GM21381 (cell line): ENCODE measurements at regions not wholly inside any gene's neighbourhood (a gene's known extent, or its start where the extent isn't known, plus 50 kb on each side); places are given as distances from the start of the nearest gene placed in this dataset.
"Not testable (repeated sequence)": the region's sequence is repeated elsewhere in the genome, so short reads cannot be mapped to it uniquely, and the experiment has no call there.

Experiments
- ATAC-seq: cut with Tn5 transposase; IDR thresholded peaks from one replicate; pipeline ENCODE4 v1.9.1; 2021; ENCODE audit warnings: mild to moderate bottlenecking, moderate library complexity; ENCODE audit not compliant: unreplicated experiment

DNA sequence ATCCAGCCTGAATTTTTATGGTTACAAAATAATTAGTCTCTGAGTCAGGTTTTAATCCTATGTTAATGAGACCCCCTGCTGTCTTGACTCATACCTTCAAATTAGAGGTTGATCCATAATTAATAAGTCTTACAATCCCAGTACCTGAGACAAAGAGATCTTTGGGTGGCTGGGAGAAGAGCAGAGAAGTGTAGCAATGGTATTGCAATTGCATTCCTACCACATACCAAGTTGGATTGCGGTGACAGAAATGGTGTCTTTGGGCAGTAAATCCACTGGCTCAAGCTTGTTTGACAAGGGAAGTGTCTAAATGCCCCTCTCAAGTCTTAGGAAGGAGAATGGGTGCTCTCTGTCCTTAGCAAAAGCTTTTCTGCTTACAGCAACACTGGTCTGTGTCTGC, 150.4 kb downstream of the BTBD3 start:
- ATAC-seq: no peak

DNA sequence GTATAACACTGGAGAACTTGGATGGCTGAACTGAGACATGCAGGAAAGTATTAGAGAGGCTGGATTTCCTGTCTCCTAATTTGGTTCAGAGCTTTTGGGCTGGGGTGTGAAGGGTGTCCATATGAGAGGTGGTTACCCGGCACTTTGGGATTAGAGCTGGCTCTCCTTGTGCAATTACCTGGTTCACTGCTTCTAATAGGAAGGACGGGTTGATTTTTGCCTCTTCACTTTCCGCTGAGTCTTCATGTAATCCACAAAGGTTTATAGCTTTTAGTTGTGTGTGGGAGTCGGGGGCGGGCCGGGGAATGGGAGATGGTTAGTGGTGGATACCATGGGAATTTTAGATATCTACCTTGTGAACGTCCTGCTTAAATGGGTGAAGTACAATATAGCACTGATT, 151.5 kb downstream of the BTBD3 start:
- no peak for ATAC-seq

DNA sequence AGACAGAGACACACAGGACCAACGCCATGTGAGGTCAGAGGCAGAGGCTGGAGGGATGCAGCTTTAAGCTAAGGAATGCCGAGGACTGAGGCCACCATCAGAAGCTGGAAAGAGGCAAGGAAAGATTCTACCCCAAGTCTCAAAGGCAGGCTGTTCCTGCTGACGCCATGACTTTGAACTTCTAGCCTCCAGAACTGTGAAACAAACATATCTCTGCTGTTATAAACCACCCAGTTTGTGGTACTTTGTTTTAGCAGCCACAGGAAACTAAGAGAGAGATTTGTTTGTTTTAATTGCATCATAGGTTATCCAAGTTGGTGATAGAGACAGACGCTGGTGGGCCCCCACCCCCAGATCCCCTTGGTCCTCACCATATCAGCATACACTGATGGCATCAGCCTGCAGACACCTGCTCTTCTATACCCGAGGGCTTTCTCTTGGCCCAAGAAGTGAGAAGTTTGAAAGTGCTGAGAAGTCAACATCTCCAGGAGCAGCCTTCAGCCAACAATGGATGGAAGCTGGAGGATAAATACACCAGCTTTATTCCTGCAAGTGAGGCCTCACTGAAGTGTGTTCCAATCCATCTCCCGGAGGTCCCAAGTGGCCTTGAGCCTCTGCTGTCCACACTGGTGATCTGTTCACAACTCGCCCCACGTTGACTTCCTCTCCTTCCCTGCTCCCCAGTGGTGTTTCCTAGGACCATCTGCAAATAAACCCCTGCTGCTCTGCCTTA, 154.7 kb downstream of the BTBD3 start:
- no peak for ATAC-seq

DNA sequence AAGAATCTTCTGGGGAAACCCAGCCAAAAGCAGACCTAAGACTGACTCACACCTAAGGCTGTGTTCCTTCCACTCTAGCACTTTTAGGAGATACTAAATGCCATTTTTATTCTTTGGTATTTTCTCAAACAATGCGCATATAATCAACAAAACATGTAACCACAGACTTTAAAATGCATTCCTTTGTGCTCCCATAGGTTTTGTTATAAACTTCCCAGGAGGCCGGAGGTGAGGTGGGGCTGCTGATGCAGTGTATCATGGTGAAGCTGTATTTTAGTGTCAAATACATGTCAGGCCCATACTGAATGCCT, 155.2 kb downstream of the BTBD3 start:
- ATAC-seq: no peak

DNA sequence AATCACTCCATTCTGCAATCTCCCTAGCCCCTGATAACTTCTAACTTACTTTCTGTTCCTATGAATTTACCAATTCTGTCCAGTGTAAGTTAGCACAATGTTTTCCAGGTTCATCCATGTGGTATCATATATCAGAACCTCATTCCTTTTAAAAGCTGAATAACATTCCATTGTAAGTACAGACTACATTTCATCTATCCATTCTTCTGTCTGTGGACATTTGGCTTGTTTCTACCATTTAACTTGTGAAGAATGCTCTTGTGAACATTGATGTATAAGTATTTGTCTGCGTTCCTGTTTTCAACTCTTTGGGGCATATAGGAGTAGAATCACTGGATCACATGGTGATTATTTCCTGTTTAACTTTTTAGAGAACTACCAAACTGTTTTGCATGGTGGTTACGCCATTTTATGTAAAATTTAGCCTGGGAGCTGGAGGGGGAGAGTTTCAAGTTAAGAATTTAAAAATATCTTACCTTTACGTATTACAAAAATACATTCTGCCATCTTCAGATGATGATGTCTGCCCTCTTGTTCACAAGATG, 156.5 kb downstream of the BTBD3 start:
- ATAC-seq: no peak

DNA sequence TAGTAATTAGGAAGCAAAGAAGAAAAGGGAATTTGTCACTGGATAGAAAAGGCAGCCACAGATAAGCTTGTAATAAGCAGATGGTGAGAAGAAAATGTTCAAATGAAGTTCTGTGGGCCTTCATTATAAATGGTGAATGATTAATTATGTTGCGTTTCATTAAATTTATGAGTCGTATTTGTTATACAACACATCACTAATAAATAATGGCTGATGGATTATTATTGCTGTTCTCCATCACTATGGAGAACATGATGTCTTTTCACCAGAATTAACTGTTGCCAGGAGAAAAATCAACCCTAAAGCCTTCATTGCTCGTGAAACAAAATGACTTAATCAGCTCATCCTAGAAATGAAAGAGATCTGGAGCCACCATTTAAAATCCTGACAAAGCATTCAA, 158.5 kb downstream of the BTBD3 start:
- no peak for ATAC-seq

DNA sequence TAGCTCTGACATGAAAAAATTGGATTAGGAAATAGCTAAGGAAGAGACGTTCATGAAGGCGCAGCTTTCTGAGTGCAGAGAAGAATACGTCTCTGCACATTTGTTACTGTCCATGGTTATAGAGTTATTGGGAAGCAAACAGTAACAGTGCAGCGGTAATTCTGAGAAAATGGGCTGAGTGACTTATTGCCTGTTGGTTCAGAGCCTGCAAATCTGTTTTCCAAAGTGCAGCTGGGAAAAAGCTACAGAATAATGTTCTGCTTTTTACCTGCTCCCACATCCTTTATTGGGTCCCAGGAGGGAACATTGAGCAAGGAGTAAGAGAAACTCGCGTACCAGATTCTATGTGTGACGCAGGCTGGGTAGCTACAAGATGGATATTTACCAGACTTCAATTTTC, 160.2 kb downstream of the BTBD3 start:
- no peak for ATAC-seq

DNA sequence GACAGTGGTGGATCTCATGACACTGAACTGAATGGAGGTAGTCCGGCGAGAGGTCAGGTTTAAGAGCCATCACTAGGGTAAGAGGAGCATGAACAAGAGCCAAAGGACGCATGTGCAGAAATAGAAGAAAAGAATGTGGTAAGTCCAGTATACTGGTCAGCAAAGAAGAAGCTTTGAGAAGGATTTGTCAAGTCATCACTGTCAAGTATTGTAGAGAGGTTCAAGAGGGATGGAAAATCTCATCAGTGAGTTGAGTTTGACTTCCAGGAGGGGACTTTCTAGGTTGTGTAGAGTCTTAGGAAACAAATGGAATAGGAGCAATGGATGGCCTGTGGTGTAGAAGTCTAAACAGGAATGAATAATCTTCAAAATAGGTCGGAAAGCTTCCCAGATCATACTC, 161.8 kb downstream of the BTBD3 start:
- ATAC-seq: no peak

DNA sequence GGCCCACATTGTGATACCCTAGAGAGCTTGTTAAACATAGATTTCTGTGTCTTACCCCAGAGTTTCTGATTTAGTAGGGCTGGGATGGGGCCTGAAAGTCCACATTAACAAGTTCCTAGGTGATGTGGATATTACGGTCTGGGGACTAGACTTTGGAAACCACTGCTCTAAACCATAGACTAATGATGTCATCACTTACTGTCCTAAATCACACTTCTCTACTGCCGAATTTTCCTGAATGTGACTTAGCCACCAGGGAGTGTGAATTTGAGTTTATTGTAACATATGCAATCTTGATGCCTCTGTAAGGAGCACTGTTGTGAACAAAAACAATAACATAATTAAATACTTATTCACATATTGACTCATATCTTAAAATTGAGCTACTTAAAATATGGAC, 165.6 kb downstream of the BTBD3 start:
- ATAC-seq: no peak

DNA sequence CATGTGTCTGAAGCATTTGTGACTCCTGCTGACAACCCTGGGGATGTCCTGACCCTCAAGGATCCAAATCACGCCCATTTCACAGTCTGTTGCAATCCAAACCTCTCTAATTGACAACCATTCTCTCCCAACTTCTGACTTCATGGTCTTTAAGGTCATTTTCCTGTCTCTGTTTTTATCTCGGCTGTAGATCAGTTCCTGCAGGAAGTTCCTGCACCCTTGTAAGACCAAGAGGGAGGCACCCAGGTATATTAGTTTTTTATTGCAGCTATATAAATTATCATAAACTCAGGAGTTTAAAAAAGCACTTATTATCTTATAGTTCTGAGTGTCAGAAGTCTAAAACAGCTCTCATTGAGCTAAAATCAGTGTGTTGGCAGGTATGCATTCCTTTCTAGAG, 166.8 kb downstream of the BTBD3 start:
- no peak for ATAC-seq

DNA sequence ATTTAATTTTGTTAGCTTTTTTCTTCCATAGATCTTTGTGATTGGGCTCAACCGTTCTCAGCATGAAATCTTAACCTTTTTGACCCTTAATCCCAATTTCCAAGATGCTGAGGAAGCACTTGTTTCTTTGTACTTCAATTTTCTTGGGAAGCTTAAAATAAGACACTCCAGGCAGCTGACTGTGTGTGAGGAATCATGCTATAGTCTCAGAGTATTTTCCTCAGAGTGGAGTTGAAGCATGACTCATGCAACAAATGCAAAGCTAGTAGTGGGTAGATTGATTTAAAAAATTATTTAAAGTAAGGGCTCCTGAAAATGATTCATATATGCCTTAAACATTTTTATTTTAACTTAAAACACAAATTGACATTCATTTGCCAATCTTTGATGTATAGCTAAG, 168.7 kb downstream of the BTBD3 start:
- no peak for ATAC-seq

DNA sequence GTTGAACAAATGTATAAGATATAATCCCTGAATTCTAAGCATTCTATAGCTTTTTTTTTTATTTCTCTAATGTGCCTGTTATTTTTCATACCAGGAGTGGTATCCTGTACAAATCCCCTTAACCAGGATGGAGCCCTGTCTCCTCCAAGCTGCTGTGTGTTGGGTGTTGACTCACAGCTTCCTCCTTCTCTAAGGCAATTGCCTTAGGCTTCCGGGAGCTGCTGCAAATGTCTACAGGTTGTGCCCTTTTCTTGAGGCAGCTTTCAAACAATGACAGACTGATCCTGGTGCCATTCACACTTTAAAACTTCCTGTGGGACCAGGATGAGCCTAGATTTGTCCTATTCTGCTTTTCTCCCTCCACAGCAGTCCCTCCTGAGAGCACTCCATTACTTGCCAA, 173.2 kb downstream of the BTBD3 start:
- no peak for ATAC-seq

DNA sequence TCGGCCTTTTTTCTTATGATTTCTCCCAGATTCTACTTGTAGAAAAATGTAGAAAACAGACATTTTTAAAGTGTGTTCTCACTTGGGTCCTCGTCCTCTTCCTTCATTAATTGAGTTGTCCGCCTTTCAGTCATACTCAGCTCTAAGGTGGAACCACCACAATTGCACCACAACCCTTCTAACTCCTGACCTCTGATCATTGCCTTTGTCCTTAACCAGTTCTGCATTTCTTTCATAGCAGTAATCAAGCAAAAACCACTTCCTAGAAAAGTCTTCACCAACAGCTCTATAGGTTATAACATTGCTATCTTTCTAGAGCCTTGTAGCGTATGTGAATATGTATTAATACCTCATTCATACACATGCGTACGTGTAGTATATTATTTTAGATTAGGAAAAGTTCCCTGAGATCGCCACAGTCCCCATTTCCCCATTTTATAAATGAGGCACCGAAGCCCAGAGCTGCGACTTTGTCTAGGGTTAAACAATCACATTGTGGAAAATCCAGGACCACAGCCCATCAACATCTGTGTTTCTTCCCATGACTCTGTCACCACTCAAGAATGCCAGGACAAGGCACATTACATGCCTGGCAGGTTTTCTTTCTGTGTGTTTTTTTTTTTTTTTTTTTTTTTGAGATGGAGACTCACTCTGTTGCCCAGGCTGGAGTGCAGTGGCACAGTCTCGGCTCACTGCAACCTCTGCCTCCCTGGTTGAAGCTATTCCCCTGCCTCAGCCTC, 175.5 kb downstream of the BTBD3 start:
- no peak for ATAC-seq

DNA sequence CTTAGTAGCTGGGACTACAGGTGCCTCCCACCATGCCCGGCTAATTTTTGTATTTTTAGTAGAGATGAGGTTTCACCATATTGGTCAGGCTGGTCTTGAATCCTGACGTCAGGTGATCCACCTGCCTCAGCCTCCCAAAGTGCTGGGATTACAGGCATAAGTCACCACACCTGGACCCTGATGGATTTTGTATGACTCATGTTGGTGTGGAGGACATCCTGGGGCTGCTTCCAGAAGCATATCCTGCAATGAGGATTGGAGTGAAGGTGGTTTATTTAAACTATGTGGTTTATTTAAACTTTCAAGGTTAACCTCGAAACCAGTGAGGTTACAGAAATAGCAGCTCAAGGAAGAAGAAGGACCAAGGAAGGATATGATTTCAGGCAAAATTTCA, 176.1 kb downstream of the BTBD3 start:
- not testable (repeated sequence) for ATAC-seq

DNA sequence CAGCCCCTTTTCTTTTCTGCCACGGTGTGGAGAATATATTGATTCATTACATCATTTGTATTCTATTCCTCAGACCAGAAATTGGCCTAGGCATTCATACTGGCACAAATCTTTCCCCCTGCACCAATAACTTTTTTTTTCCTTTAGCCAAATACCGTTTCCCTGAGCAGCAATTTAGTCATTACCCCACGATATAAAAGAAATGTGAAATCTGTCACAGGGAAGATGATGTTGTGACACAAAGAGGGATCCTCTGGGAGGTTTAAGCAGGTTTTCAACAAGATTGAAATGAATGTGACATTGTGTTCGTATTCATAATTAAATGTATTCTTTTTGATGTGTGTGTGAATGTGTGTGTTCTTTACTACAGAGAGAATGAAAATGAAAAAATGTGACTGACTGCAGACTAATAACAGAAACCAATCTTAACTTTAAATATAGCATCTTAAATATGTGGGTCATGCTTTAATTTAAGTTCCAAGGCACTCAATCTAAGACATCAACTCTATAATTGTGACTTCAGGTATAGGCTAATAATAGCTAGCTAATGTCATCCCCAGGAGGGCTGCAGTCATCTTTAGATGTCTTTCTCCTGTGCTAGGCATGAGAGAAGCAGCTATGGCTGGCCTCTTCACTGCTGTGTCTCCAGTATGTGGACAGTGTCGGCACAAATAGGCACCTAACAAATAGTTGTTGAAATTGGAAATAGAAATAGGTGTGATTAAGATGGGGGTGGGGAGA, 177.7 kb downstream of the BTBD3 start:
- no peak for ATAC-seq

DNA sequence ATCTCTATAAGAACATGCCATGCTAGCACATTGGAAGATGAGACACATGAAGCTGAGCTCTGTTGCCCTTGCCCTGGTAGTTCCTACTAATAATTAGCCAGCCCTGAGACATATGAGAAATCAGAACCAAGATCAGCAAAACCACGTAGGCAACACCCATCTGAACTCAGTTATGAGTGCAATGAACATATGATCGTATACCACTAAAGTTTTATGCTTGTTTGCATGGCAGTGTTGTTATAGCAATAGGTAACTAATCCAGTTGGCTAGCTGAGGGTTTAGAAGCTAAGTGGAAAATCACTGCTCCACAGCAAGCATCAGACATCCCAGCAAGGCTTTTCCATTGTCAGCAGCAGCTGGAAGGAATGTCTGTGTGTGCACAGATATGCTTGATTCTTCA, 180.7 kb downstream of the BTBD3 start:
- ATAC-seq: no peak

DNA sequence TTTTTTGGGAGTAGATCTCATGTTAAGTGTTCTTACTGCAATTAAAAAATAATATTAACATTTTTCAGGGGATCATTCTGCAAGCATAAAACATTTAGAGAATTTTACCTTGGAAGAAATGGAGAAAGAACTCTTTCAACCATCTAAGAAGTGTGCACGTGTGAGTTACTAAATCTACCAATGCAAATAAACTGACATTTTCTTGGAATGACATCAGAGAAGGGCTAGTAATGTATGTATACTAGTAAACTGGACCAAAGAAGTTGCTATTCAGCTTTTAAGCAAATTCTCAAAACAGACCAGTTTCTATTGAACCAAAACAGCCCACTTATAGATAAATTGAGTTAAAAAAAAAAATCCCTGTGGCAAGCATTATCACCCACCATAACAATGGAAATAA, 191.2 kb downstream of the BTBD3 start:
- ATAC-seq: no peak

DNA sequence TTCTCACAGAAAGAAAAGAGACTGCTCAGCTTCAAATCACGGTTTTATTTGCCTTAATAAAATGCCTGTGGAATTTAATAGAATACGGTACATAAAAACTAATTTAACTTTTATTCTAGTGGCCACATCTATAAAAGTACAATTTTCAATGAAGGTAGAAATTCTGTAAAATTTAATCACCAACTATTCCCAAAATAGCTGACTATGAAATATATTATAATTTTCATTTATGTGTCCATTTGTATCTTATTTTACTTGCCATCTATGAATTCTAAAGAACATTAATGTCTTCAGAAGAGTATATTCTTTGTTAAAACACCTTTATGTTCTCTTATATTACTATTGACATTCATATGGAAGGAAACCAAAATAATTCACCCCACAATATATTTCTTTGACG, 192.6 kb downstream of the BTBD3 start:
- ATAC-seq: no peak

DNA sequence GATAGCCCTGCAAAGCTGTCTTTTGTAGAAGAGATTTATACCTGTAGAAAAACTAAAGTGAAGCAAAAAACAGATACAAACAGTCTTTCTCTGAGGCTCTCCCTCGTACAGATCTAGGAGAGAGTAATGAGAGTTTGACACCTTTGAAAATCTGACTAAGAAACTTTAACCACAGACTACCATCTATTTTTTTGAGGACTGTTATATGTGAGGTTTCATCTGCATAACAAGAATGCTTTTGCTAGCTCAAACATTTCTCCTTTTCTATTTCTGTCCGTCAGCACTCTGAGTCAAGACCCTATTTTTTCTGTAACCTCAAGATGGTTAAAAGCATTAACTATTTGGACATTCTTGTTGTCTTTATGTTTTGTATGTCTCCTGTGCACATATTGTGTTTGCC, 193.0 kb downstream of the BTBD3 start:
- no peak for ATAC-seq

DNA sequence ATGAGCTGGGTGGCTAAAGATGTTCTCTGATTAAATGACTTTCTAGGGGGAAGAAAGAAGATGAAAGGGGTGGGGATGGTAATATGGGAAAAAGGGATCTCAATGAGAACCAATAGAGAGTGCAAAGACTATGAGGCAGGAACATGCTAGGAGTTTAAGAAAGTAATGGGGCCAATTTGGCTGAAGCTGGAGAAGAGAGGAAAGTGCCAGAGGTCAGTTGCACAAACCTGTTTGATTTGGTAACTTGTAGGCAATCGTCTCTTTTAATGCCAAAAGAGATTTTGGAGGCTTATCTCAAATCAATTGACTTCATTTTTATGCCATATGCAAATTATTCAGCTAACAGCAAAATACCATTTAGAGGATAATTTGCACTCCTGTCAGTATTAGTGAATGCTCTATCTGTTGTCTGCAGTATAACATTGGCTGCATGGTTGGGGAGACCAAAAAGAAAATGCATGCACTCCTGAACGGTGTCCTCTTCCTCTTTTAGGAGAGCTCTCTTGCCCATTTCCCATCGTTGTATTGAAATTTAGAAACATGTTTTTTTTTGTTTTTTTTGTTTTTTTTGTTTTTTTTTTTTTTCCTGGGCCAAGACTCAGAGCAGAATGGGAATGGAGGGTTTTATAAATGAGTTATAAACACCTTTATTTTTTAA, 193.9 kb downstream of the BTBD3 start:
- no peak for ATAC-seq

DNA sequence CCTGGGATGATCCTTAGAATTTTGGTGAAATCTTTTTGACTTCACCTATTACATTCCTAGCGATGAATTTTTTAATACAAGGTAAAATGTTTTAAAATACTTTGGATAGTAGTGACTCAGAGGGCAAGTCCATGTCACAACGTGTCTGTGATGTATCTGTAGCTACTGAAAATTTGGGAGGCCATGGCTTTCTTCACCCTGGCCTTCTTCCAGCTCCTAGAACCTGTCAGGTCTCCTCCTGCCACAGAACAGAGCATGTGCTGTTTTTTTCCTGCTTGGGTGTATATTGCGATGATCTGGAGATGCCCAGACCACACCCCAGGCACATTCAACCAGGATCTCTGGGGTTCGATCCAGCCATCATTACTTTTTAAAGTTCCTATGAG, 194.4 kb downstream of the BTBD3 start:
- ATAC-seq: no peak
